ENCODE measurements at regions not wholly inside any gene's neighbourhood (a gene's known extent, or its start where the extent isn't known, plus 50 kb on each side); places are given as distances from the start of the nearest gene placed in this dataset.

DNA sequence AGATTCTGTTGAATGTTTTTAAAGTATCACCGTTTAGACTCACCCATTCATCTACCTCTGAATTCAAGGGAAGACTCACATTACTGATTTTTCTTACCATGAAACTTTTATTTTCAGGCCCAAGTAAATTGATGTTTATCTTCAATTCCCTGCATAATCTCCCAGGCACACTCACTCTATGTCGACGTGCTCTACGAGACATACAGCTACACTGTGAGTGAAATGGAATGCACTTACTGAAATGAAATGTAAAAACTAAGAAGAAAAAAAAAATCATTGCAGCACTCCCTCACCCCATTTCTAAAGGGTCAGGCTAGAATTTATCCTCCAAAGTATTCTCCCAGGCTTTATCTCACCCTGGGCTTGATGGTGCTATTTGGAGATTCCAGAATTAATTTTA, 987.9 kb downstream of the CCSER2 start:
- TF ChIP-seq, protein P1, sequence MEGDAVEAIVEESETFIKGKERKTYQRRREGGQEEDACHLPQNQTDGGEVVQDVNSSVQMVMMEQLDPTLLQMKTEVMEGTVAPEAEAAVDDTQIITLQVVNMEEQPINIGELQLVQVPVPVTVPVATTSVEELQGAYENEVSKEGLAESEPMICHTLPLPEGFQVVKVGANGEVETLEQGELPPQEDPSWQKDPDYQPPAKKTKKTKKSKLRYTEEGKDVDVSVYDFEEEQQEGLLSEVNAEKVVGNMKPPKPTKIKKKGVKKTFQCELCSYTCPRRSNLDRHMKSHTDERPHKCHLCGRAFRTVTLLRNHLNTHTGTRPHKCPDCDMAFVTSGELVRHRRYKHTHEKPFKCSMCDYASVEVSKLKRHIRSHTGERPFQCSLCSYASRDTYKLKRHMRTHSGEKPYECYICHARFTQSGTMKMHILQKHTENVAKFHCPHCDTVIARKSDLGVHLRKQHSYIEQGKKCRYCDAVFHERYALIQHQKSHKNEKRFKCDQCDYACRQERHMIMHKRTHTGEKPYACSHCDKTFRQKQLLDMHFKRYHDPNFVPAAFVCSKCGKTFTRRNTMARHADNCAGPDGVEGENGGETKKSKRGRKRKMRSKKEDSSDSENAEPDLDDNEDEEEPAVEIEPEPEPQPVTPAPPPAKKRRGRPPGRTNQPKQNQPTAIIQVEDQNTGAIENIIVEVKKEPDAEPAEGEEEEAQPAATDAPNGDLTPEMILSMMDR (IDR thresholded peaks at IDR 0.05): no peak
- no peak for TF ChIP-seq EP300 (IDR thresholded peaks at IDR 0.05)
- TF ChIP-seq POLR2A (IDR thresholded peaks at IDR 0.05; ENCODE audit: low read depth): no peak
